Naive B cell (primary cell): ENCODE measurements at regions not wholly inside any gene's neighbourhood (a gene's known extent, or its start where the extent isn't known, plus 50 kb on each side); places are given as distances from the start of the nearest gene placed in this dataset.
"Not testable (repeated sequence)": the region's sequence is repeated elsewhere in the genome, so short reads cannot be mapped to it uniquely, and the experiment has no call there.

Source experiments
- ATAC-seq, 2 donors: fragments of 150-1000 bp; cut with Tn5 transposase; 2 replicates each; pipeline ENCODE4 v1.10.0; 2021; ENCODE audit warnings: low read depth in 2 of 2, mild to moderate bottlenecking in 2 of 2, moderate library complexity in 2 of 2
- DNase-seq: peaks from one replicate; pipeline ENCODE4 v3.0.0; 2022
- H3K27ac Mint-ChIP-seq, 6 donors: one replicate each; pipeline ENCODE4 v1.8.0; 2020 to 2022; ENCODE audit warnings: mild to moderate bottlenecking in 6 of 6, mixed read lengths in 6 of 6, moderate library complexity in 5 of 6, inconsistent platforms in 2 of 6
- H3K27me3 Mint-ChIP-seq, 3 donors: one replicate each; pipeline ENCODE4 v1.8.0; 2021 to 2022; ENCODE audit warnings: mixed read lengths in 3 of 3, mild to moderate bottlenecking in 1 of 3
- H3K36me3 Mint-ChIP-seq, 2 donors: one replicate each; pipeline ENCODE4 v1.8.0; 2020 to 2022; ENCODE audit warnings: mixed read lengths in 2 of 2, inconsistent platforms in 1 of 2, mild to moderate bottlenecking in 1 of 2
- H3K4me1 Mint-ChIP-seq, 3 donors: one replicate each; pipeline ENCODE4 v1.8.0; 2020 to 2022; ENCODE audit warnings: mixed read lengths in 3 of 3, inconsistent platforms in 1 of 3, mild to moderate bottlenecking in 1 of 3, moderate library complexity in 1 of 3
- H3K4me3 Mint-ChIP-seq, 8 donors: one replicate each; pipeline ENCODE4 v1.8.0; 2020 to 2022; ENCODE audit warnings: mild to moderate bottlenecking in 8 of 8, mixed read lengths in 8 of 8, moderate library complexity in 8 of 8, inconsistent platforms in 2 of 8
- H3K9me3 Mint-ChIP-seq, 7 donors: one replicate each; pipeline ENCODE4 v1.8.0; 2020 to 2022; ENCODE audit warnings: mixed read lengths in 7 of 7, mild to moderate bottlenecking in 5 of 7, inconsistent platforms in 2 of 7, moderate library complexity in 1 of 7

GRCh38 chr14:106745016-106745767, 1218.8 kb downstream of the TMEM121 start:
- Mint-ChIP-seq H3K4me1 (peaks cover 0 to 18% (median 7%) of the 10 kb centered on the region in 3 donors), H3K4me3 (peak overlapping the region; percentile 59 to 84 (median 74)), H3K27ac (peak overlapping the region in 2 of 6 donors; percentile 80 to 85)
- not testable (repeated sequence) for H3K9me3 Mint-ChIP-seq, H3K27me3 Mint-ChIP-seq, H3K36me3 Mint-ChIP-seq
- DNase-seq: peak; percentile 47
- ATAC-seq: peak; percentile 79 to 94

DNA sequence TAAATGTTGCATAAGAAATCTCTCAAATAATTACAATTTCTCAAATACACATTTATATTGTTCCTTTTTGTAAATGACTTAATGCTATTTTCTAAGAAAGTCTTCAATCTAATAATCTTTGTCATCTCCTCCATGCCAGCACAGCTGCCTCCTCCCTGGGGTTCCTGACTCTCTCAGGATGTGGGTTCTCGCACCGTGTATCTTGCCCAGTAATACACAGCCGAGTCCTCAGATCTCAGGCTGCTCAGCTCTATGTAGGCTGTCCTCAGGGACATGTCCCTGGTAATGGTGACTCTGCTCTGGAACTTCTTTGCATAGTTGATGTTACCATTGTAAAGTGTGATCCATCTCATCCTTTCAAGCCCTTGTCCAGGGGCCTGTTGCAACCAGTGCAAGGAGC, 1223.7 kb downstream of the TMEM121 start:
- not testable (repeated sequence) for H3K27ac Mint-ChIP-seq, H3K36me3 Mint-ChIP-seq, ATAC-seq, H3K4me3 Mint-ChIP-seq, H3K9me3 Mint-ChIP-seq, H3K27me3 Mint-ChIP-seq, DNase-seq, H3K4me1 Mint-ChIP-seq

DNA sequence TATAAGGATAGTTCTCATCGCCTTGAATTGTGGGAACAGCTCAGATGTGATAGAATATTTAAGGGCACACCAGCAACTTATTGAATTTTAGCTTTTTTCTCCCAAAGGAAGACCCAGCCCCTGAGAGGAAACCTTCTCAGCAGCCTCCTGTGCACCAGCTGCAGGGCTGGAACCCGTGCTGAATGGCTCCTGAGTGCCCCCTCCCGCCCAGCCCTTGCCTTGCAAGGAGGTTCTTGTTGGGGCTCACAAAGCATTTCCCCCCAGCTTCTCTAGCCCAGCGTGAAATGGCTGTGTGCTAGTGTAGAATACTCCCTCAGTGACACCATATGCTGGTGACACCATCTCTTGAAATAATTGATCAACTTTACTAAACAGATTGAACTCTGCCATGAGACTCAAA, 1227.4 kb downstream of the TMEM121 start:
- ATAC-seq, H3K27me3 Mint-ChIP-seq, H3K4me3 Mint-ChIP-seq, H3K9me3 Mint-ChIP-seq, DNase-seq, H3K27ac Mint-ChIP-seq, H3K36me3 Mint-ChIP-seq: not testable (repeated sequence)
- peaks cover 0 to 15% (median 4%) of the 10 kb centered on the region in 3 donors for H3K4me1 Mint-ChIP-seq

- H3K9me3 Mint-ChIP-seq, ATAC-seq, H3K4me3 Mint-ChIP-seq, H3K36me3 Mint-ChIP-seq, DNase-seq, H3K27me3 Mint-ChIP-seq: not testable (repeated sequence)
- H3K27ac Mint-ChIP-seq: peak overlapping the region in 2 of 6 donors; percentile 16 to 78
- peaks cover 0 to 15% (median 4%) of the 10 kb centered on the region in 3 donors for H3K4me1 Mint-ChIP-seq
Observed at GRCh38 chr14:106757444-106757843, 1231.1 kb downstream of the TMEM121 start.

- not testable (repeated sequence) for H3K27ac Mint-ChIP-seq, H3K9me3 Mint-ChIP-seq, H3K36me3 Mint-ChIP-seq, DNase-seq, H3K27me3 Mint-ChIP-seq
- peak; percentile 83 to 89 for ATAC-seq
- H3K4me1 Mint-ChIP-seq: peaks cover 3 to 35% (median 13%) of the 10 kb centered on the region in 3 donors
- peak overlapping the region in 3 of 8 donors; percentile 36 to 77 (median 54) for H3K4me3 Mint-ChIP-seq
Observed at GRCh38 chr14:106761886-106762816, 1235.8 kb downstream of the TMEM121 start.

DNA sequence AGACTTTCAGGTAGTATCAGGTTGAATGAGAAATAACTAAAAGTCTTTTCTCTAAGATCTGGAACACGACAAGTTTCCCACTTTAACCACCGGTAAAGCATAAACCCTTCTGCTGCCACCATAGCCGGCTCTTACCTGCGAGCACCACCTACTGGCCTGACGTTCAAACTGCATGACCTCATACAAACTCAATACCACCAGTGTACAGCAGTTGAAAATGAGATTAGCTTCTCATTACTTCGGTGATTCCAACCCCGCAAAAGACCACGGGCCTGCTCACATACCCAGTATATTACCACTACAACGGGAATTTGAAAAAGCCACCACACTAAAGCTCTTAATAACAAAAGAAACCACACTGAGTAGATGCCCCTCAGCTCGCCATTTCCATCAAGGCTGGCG, 1238.6 kb downstream of the TMEM121 start:
- peaks cover 10 to 33% (median 13%) of the 10 kb centered on the region in 3 donors for H3K4me1 Mint-ChIP-seq
- ATAC-seq: peak; percentile 39 to 66
- H3K9me3 Mint-ChIP-seq, DNase-seq, H3K36me3 Mint-ChIP-seq, H3K27me3 Mint-ChIP-seq: not testable (repeated sequence)
- H3K4me3 Mint-ChIP-seq: peak overlapping the region in 5 of 8 donors; percentile 12 to 69 (median 43)
- peak overlapping the region in 2 of 6 donors; percentile 21 to 36 for H3K27ac Mint-ChIP-seq

GRCh38 chr14:106766145-106766544, 1239.8 kb downstream of the TMEM121 start:
- Mint-ChIP-seq H3K27me3 (peaks cover 0 to 4% (median 0%) of the 10 kb centered on the region in 3 donors), H3K4me1 (peaks cover 10 to 35% (median 13%) of the 10 kb centered on the region in 3 donors), H3K4me3 (no peak overlapping the region), H3K36me3 (no peaks in the 10 kb centered on the region), H3K9me3 (no peaks in the 10 kb centered on the region), H3K27ac (peak overlapping the region in 2 of 6 donors; percentile 39 to 47)
- DNase-seq (no peak), ATAC-seq (no peak)

DNA sequence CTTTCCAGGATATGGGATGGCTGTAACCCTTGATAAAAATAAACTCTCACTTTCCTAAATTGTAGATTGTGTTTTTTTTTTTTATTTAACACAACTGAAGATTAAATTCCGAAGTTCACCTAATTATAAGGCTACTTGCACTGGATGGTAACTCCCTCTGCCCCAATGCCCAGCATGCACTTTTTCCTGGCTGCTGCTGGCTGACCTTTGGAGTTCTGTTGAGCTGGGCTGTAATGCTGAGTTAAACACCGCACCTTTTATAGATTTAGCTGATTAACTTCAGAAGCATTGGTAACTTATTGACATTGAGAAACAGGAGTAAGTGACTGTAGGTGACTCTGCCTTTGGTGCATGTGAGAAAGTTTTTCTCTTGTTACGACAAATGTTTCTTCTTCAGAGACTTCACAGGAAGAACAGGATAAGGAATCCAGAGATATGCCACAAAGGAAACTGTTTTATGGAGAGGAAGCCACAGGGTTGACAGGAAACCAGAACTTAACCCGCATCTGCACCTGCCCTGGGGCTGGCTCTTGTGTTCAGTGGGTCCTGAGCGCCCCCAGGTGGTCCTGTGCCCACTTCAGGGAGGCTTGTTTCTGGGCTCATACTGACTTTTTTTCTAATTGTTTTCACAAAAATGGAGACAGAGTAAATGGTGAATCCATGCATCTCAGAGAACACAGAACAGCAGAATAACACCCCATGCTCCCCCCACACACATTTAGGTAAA, 1240.3 kb downstream of the TMEM121 start:
- ATAC-seq (peak; percentile 26 to 56), DNase-seq (peak; percentile 61)
- not testable (repeated sequence) for H3K36me3 Mint-ChIP-seq, H3K9me3 Mint-ChIP-seq, H3K27me3 Mint-ChIP-seq
- Mint-ChIP-seq H3K4me3 (peak overlapping the region in 6 of 8 donors; percentile 21 to 80 (median 54)), H3K27ac (peak overlapping the region in 3 of 6 donors; percentile 39 to 80 (median 47)), H3K4me1 (peaks cover 10 to 35% (median 13%) of the 10 kb centered on the region in 3 donors)

GRCh38 chr14:106768230-106768629, 1241.8 kb downstream of the TMEM121 start:
- H3K9me3 Mint-ChIP-seq, H3K36me3 Mint-ChIP-seq, H3K27ac Mint-ChIP-seq, H3K27me3 Mint-ChIP-seq, DNase-seq, ATAC-seq: not testable (repeated sequence)
- H3K4me3 Mint-ChIP-seq: peak overlapping the region in 4 of 8 donors; percentile 4 to 68 (median 34)
- peaks cover 9 to 33% (median 13%) of the 10 kb centered on the region in 3 donors for H3K4me1 Mint-ChIP-seq

GRCh38 chr14:106768972-106769700, 1242.8 kb downstream of the TMEM121 start:
- Mint-ChIP-seq H3K4me3 (peak overlapping the region in 2 of 8 donors; percentile 1 to 68), H3K4me1 (peaks cover 7 to 30% (median 13%) of the 10 kb centered on the region in 3 donors), H3K27ac (peak overlapping the region in 1 of 6 donors; percentile 16)
- not testable (repeated sequence) for H3K9me3 Mint-ChIP-seq, DNase-seq, H3K36me3 Mint-ChIP-seq, ATAC-seq, H3K27me3 Mint-ChIP-seq

DNA sequence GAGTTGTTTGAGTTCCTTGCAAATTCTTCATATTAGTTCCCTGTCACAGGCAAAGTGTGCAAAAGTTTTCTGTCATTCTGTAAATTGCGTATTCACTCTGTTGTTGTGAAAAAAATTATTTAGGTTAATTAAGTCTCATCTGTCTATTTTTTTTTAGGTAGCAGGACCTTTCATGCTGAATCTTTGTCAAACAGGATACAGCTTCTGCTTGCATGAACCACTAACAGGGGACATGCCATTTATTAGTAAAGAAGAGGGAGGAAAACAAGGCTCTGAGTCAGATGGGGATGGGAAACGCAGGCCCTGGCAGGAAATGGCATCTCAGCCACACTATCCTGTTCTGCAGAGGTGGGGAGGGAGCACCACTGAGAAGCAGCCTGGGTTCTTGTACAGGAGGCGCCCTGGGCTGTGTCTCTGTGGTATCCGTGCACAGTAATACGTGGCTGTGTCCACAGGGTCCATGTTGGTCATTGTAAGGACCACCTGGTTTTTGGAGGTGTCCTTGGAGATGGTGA, 1243.8 kb downstream of the TMEM121 start:
- not testable (repeated sequence) for DNase-seq, H3K36me3 Mint-ChIP-seq, H3K9me3 Mint-ChIP-seq, ATAC-seq, H3K27me3 Mint-ChIP-seq
- peak overlapping the region in 1 of 6 donors; percentile 18 for H3K27ac Mint-ChIP-seq
- H3K4me3 Mint-ChIP-seq: peak overlapping the region in 1 of 8 donors; percentile 15
- peaks cover 7 to 32% (median 17%) of the 10 kb centered on the region in 3 donors for H3K4me1 Mint-ChIP-seq

DNA sequence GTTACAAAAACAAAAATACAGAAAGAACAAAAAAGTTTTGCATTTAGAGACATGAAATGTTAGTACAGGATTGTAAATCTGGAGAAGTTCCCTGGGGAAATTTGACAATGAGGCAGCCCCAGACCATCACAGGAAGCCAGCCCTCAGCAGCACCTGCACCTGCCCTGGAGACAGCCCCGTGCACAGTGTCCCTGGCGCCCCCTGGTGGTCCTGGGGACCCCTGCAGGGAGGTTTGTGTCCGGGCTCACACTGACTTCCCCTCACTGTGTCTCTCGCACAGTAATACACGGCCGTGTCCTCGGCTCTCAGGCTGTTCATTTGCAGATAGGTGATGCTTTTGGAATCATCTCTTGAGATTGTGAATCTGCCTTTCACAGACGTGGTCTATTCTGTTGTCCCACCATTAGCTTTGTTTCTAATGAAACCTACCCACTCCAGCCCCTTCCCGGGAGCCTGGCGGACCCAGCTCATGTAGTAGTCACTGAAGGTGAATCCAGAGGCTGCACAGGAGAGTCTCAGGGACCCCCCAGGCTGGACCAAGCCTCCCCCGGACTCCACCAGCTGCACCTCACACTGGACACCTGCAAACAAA, 1248.6 kb downstream of the TMEM121 start:
- ATAC-seq: peak; percentile 50 to 72
- Mint-ChIP-seq H3K9me3 (peaks cover 0 to 13% (median 7%) of the 10 kb centered on the region in 7 donors), H3K4me3 (peak overlapping the region in 2 of 8 donors; percentile 10 to 38), H3K27ac (peak overlapping the region in 1 of 6 donors; percentile 70), H3K4me1 (peaks cover 0 to 15% (median 7%) of the 10 kb centered on the region in 3 donors)
- H3K36me3 Mint-ChIP-seq, H3K27me3 Mint-ChIP-seq: not testable (repeated sequence)
- DNase-seq: peak; percentile 75
